TTC549 (cell line): ENCODE measurements at regions not wholly inside any gene's neighbourhood (a gene's known extent, or its start where the extent isn't known, plus 50 kb on each side); places are given as distances from the start of the nearest gene placed in this dataset.

Experiments
- FAIRE-seq: peaks from 2 replicates; lab custom pipeline; 2012; peaks lifted over from hg19 to GRCh38; lab: Jason Lieb, UNC

DNA sequence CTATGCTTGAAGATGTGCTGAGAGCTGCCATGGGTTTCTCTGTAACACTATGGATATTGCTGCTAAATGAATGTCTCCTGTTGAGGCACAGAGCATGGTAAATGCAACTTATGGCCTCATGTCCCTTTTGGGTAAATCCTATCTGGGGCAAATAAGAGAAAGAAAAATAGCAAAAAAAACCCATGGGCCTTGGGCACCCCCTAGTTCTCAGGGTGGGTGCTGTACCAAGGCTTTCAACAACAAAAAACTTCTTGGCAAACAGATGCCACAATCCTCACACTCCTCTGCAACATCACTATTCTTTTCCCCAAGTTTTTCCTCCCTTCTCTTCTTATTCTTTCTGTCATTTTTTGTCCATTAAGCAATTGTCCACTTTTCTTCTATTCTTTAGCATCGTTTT, 340.1 kb upstream of the ROBO2 start:
- no peak for FAIRE-seq

- no peak for FAIRE-seq
Measured at GRCh38 chr3:76700323-76700722, 339.6 kb upstream of the ROBO2 start.

DNA sequence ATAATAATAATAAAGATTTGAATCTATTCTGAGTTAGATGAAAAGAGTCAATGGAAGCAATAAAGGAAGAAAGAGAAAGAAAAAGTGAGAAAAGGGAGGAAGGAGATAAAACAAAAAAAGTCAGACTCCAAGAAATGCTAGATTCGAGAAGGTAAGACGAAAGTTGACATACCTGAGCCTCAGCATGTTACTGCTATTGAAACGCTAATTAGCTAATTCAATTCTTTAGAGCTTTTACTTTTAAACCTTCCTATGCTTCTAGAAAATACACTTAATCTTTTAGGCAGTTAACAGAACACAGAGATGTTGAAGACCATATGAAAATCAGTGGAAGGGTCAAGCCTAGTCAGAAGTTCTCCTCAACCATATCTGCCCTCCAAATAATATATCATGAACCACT, 337.2 kb upstream of the ROBO2 start:
- FAIRE-seq, result no peak

GRCh38 chr3:76715426-76715825, 324.5 kb upstream of the ROBO2 start:
- FAIRE-seq, result no peak

GRCh38 chr3:76723366-76723765, 316.5 kb upstream of the ROBO2 start:
- FAIRE-seq, result no peak

GRCh38 chr3:76724075-76724474, 315.8 kb upstream of the ROBO2 start:
- FAIRE-seq, result no peak

- no peak for FAIRE-seq
Measured at GRCh38 chr3:76724706-76725105, 315.2 kb upstream of the ROBO2 start.

DNA sequence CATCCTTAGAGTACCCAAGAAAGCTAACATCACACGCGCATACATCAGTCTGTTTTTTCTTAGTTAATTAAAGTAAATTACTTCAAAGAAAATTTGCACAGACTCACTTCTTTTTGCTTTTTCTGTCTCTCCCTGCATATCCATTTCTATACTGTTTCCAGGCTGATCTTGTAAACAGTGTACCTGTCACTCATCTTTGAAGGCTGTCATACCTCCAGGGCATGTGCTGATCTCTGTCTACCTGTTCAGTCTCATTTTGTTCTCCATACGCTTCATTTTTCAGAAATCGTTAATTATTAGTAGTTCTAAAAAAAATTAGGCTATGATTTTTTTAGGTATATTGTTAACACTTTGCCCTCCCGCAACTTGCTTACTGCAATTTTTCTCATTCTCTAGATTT, 313.9 kb upstream of the ROBO2 start:
- no peak for FAIRE-seq

- FAIRE-seq, result no peak
Measured at GRCh38 chr3:76728426-76728825, 311.5 kb upstream of the ROBO2 start.

DNA sequence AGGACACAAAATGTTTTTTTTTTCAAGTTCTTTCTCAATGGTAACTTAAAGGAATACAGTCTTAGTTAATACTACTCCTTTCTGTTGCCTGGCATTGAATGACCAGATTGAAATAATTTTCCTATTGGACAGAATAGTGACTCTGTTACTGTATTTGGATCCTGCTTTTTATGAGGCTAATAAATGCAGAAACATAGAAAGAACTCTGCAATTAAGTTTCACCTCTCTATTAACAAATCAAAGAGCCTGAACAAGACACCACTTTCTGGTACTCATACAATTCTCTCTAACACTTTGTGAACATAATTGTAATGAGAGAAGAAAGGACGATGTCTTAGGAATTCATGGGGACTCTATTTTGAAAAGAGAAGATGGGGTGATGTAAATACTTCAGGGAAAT, 308.4 kb upstream of the ROBO2 start:
- no peak for FAIRE-seq

DNA sequence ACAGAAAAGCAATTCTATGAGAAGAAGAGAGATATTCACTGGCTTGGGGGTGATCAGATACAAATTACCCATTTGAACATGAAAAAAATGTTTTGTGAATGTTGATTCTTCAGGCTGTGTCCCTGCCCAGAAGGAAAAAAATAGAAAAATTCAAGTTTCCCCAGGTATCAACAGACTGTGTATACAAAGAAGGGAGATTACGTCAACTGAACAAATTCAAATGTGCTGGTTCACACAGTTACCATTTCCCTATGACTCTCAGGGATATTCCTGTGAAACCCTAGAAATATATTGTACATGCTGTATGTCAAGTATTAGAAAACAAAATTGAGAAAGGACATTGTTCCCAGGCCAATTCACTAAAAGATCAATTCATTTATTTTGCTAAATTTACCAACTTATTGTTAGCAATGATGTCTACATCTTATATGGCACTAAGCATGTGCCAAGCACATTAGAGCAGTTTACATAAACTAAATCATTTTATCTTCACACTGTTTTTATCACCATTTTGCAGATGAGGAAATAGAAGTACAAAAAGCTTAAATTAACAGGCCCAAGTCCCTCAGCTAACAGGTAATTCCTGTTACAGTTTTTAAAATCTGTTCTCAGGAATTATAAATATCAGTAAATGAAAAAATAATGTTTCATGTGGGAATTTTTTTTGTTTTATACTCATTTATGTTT, 306.7 kb upstream of the ROBO2 start:
- FAIRE-seq, result no peak

DNA sequence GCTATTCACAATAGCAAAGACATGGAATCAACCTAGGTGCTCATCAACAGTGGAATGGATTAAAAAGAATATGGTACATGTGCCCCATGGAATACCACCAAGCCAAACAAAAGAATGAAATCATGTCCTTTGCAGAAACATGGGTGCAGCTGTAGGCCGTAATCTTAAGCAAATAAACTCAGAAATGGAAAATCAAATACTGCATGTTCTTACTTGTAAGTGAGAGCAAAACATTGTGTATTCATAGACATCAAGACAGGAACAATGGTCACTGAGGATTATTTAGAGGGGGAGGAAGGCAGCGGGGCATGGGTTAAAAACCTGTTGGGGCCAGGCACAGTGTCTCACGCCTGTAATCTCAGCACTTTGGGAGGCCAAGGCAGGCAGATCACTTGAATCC, 304.7 kb upstream of the ROBO2 start:
- no peak for FAIRE-seq

DNA sequence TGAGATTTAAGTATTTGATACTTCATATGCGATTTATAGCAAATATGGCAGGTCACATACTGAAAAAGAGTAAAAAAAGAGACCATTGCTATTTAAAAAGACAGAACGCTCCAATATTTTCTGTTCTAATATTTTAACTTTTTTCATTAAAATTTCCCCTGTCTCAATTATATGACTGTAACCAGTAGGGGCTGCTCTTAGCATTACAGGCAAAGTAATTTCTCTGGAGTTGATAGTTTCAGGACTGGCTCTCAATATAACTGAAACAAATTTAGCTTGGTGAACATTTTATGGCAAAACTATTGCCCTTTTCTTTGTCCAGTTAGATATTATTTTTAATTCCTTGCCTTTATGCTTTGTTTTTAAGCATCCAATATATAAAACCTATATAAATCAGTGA, 286.3 kb upstream of the ROBO2 start:
- no peak for FAIRE-seq

GRCh38 chr3:76754247-76754646, 285.7 kb upstream of the ROBO2 start:
- FAIRE-seq, result no peak

DNA sequence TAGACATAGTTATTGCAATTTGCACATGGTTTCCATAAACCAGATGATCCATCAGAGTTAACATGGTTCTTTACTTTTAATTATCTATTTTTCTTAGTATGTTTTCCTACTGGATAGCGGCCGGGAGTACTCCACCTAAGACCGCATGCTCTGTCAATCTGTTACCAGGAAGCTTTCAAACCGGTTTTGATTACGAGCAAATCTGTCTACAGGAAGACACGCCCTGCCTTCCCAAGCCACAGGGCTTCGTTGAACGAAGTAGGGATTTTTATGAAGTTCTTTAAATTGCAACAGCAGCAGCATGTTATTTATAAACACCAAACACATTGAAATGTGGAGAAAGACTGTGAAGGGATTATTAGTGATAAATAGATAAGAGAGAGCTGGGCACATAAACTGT, 283.3 kb upstream of the ROBO2 start:
- no peak for FAIRE-seq

GRCh38 chr3:76760336-76760735, 279.6 kb upstream of the ROBO2 start:
- FAIRE-seq, result no peak

GRCh38 chr3:76765511-76765910, 274.4 kb upstream of the ROBO2 start:
- FAIRE-seq, result no peak

GRCh38 chr3:76768912-76769311, 271.0 kb upstream of the ROBO2 start:
- no peak for FAIRE-seq

DNA sequence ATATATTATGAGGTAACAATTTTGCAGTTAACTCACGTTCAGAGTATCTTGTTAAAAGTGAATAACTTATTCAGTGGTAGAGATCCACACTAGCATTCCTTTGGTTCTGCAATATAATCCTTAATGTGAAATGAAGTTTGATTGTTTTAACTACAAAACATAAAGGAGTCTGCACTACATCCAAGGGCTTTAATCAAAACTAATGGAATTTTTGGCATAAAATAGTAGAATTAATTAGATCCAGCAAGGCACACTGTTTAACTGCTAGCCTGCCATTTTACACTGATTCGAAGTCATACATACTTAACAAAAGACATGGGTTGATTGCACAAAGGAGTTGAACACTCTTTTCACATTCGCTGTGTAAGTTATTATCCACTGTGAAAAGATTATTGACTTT, 263.0 kb upstream of the ROBO2 start:
- FAIRE-seq, result no peak

- no peak for FAIRE-seq
Measured at GRCh38 chr3:76788206-76788605, 251.7 kb upstream of the ROBO2 start.

DNA sequence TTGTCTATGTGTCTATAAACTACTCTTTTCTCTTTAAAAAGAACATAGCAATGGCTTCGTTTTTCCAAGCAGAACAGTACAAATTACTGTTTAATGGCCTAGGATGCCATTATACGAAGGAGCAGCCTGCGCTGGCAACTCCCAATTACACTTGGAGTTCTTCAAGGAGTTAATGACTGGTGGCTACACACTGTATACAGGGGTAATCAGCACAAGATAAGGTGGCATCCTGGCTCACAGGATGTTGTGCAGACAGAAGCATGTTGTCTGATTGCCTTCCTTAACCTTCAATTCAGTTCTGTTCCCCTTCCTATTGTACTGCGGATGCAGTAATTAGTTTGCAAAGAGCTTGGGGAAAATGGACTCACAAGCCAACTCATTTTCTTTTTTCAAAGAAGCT, 250.7 kb upstream of the ROBO2 start:
- no peak for FAIRE-seq

GRCh38 chr3:76811418-76811817, 228.5 kb upstream of the ROBO2 start:
- FAIRE-seq, result no peak

GRCh38 chr3:76812649-76813242, 227.2 kb upstream of the ROBO2 start:
- no peak for FAIRE-seq

- FAIRE-seq, result no peak
Measured at GRCh38 chr3:76815561-76815960, 224.3 kb upstream of the ROBO2 start.

DNA sequence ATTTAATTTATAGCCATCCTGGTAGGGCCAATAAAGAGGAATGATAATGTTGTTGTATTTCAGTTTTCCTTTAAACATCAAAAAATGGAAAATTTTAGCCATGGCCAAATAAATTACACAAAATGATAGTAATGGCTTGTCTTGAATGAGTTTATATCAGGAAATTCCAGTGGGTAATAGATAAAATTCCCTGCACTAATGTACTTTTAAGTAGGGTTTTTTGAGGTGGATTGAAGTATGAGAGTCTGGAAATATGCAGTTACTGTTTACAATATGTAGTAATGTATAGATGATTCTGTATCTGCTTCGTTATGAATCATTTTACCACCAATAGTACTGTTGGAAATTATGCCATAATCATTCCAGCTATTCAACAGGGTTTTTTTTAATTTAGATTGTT, 219.4 kb upstream of the ROBO2 start:
- no peak for FAIRE-seq
